GM18502 (cell line): ENCODE measurements at regions not wholly inside any gene's neighbourhood (a gene's known extent, or its start where the extent isn't known, plus 50 kb on each side); places are given as distances from the start of the nearest gene placed in this dataset.
"Not testable (repeated sequence)": the region's sequence is repeated elsewhere in the genome, so short reads cannot be mapped to it uniquely, and the experiment has no call there.

ENCODE experiments used
- ATAC-seq: cut with Tn5 transposase; IDR thresholded peaks from one replicate; pipeline ENCODE4 v1.9.1; 2021; ENCODE audit warnings: mild to moderate bottlenecking; ENCODE audit not compliant: unreplicated experiment, poor library complexity

- ATAC-seq: no peak
Measured at GRCh38 chr3:23135026-23135785, 67.9 kb upstream of the UBE2E2 start.

- ATAC-seq: no peak
Measured at GRCh38 chr3:23136054-23136453, 67.1 kb upstream of the UBE2E2 start.

- ATAC-seq: not testable (repeated sequence)
Measured at GRCh38 chr3:23144051-23144450, 59.1 kb upstream of the UBE2E2 start.

- no peak for ATAC-seq
Measured at GRCh38 chr3:23146163-23146562, 57.0 kb upstream of the UBE2E2 start.

- no peak for ATAC-seq
Measured at GRCh38 chr3:23152989-23153388, 50.1 kb upstream of the UBE2E2 start.
